CD4-positive, alpha-beta T cell (primary cell): ENCODE measurements at regions not wholly inside any gene's neighbourhood (a gene's known extent, or its start where the extent isn't known, plus 50 kb on each side); places are given as distances from the start of the nearest gene placed in this dataset.

Experiments
- ATAC-seq: fragments of 200-7000 bp; cut with Tn5 transposase; one replicate; pipeline ENCODE4 v1.10.0; 2022; ENCODE audit warnings: mild to moderate bottlenecking; ENCODE audit not compliant: poor library complexity
- CTCF ChIA-PET: fragments of 350-600 bp; sonication (Branson Sonifier 250); formaldehyde crosslinking; loops from one replicate; lab custom pipeline; 2021; ENCODE audit warnings: antibody characterized with exemption, inconsistent platforms; lab: Charles Lee
- POLR2A ChIA-PET: fragments of 350-600 bp; sonication (Branson Sonifier 250); formaldehyde crosslinking; loops from one replicate; lab custom pipeline; 2021; ENCODE audit warnings: antibody characterized with exemption, inconsistent platforms; lab: Charles Lee
- DNase-seq, 14 experiments: peaks; one replicate each; pipeline ENCODE4 v3.0.0-alpha.2; 2013 to 2020; ENCODE audit warnings: mixed read lengths in 2 of 14
- H3K27ac ChIP-seq, 2 donors: one replicate each; pipeline versions ENCODE4 v1.5.1 to v1.7.0; 2013; ENCODE audit warnings: low read length in 2 of 2, low read depth in 1 of 2, mild to moderate bottlenecking in 1 of 2
- H3K27me3 ChIP-seq, 2 experiments: 1 replicate in 1 of 2; 2 replicates in 1 of 2; pipeline versions ENCODE4 v1.6.1 to v1.7.0; 2013; ENCODE audit warnings: low read length in 2 of 2, control low read depth in 1 of 2, mild to moderate bottlenecking in 1 of 2, moderate library complexity in 1 of 2; ENCODE audit not compliant: insufficient read depth in 2 of 2, control insufficient read depth in 1 of 2
- H3K36me3 ChIP-seq: one replicate; pipeline ENCODE4 v1.6.1; 2013; ENCODE audit warnings: low read length, control low read depth; ENCODE audit not compliant: insufficient read depth
- H3K4me1 ChIP-seq: one replicate; pipeline ENCODE4 v1.6.1; 2013; ENCODE audit warnings: low read length, control low read depth; ENCODE audit not compliant: insufficient read depth
- H3K4me3 ChIP-seq: one replicate; pipeline ENCODE4 v1.5.1; 2013; ENCODE audit warnings: mild to moderate bottlenecking, low read length, moderate library complexity
- H3K9me3 ChIP-seq, 2 experiments: 1 replicate in 1 of 2; 2 replicates in 1 of 2; pipeline versions ENCODE4 v1.6.1 to v1.7.0; 2013; ENCODE audit warnings: low read length in 2 of 2, mild to moderate bottlenecking in 2 of 2, control low read depth in 1 of 2, moderate library complexity in 1 of 2; ENCODE audit not compliant: control insufficient read depth in 1 of 2, insufficient read depth in 1 of 2
- H3K27ac Mint-ChIP-seq: one replicate; pipeline ENCODE4 v1.8.0; 2020; ENCODE audit warnings: mixed read lengths
- H3K27me3 Mint-ChIP-seq: one replicate; pipeline ENCODE4 v1.8.0; 2021; ENCODE audit warnings: mixed read lengths
- H3K36me3 Mint-ChIP-seq: one replicate; pipeline ENCODE4 v1.8.0; 2021; ENCODE audit warnings: low read depth, mixed read lengths
- H3K4me1 Mint-ChIP-seq: one replicate; pipeline ENCODE4 v1.8.0; 2021; ENCODE audit warnings: low read depth, mixed read lengths
- H3K4me3 Mint-ChIP-seq: one replicate; pipeline ENCODE4 v1.8.0; 2020; ENCODE audit warnings: mild to moderate bottlenecking, mixed read lengths
- H3K9me3 Mint-ChIP-seq: one replicate; pipeline ENCODE4 v1.8.0; 2020; ENCODE audit warnings: mixed read lengths
- CTCF ChIP-seq: fragments of 200-600 bp; IDR thresholded peaks from one replicate; pipeline ENCODE4 v1.8.0; 2022; ENCODE audit warnings: antibody characterized with exemption, mild to moderate bottlenecking
- intact Hi-C, 2 experiments: fragments of 100-400 bp; cut with DNase I in 1 of 2; cut with micrococcal nuclease in 1 of 2; formaldehyde crosslinking; loops; one replicate each; pipeline versions ENCODE4 v1.15.1 to v1.9.0; 2023 to 2025; cut with DNase I, micrococcal nuclease

GRCh38 chr4:102422843-102423242, 77.6 kb upstream of the SLC39A8 start:
- no peak for TF ChIP-seq CTCF
- intact Hi-C loops = no loop called here
- Histone ChIP-seq H3K4me1 (no peaks in the 10 kb centered on the region), H3K27ac (no peak overlapping the region), H3K27me3 (no peaks in the 10 kb centered on the region), H3K9me3 (no peaks in the 10 kb centered on the region), H3K4me3 (no peak overlapping the region), H3K36me3 (no peaks in the 10 kb centered on the region)
- H3K4me3 Mint-ChIP-seq = no peak overlapping the region
- no peak for DNase-seq
- no peaks in the 10 kb centered on the region for H3K9me3 Mint-ChIP-seq
- no peak for ATAC-seq
- H3K36me3 Mint-ChIP-seq = no peaks in the 10 kb centered on the region
- CTCF ChIA-PET = interaction anchor here (0.6 kb wide), 1 partner anchor 8 kb away, joined by 3 read pairs; no protein-coding TSS in a partner anchor
- peaks cover 7% of the 10 kb centered on the region for H3K4me1 Mint-ChIP-seq
- H3K27me3 Mint-ChIP-seq = no peaks in the 10 kb centered on the region
- no peak overlapping the region for H3K27ac Mint-ChIP-seq
- POLR2A ChIA-PET = interaction anchor here (0.6 kb wide), 1 partner anchor 731 kb away, joined by 3 read pairs; no protein-coding TSS in a partner anchor

GRCh38 chr4:102423375-102423774, 77.8 kb upstream of the NFKB1 start:
- no peak for TF ChIP-seq CTCF
- POLR2A ChIA-PET = interaction anchor here (0.6 kb wide), 1 partner anchor 35 kb away, joined by 3 read pairs; no protein-coding TSS in a partner anchor
- Mint-ChIP-seq H3K4me3 (no peak overlapping the region), H3K27me3 (no peaks in the 10 kb centered on the region), H3K36me3 (no peaks in the 10 kb centered on the region), H3K27ac (no peak overlapping the region), H3K9me3 (no peaks in the 10 kb centered on the region), H3K4me1 (peaks cover 7% of the 10 kb centered on the region)
- no peak overlapping the region for H3K27ac ChIP-seq
- no peak for DNase-seq
- H3K36me3 ChIP-seq = no peaks in the 10 kb centered on the region
- no peak for ATAC-seq
- intact Hi-C loops = no loop called here
- H3K9me3 ChIP-seq = no peaks in the 10 kb centered on the region
- H3K4me1 ChIP-seq = no peaks in the 10 kb centered on the region
- no peaks in the 10 kb centered on the region for H3K27me3 ChIP-seq
- CTCF ChIA-PET = interaction anchor here (0.6 kb wide), 1 partner anchor 8 kb away, joined by 3 read pairs; no protein-coding TSS in a partner anchor
- no peak overlapping the region for H3K4me3 ChIP-seq

GRCh38 chr4:102427371-102427998, 73.7 kb upstream of the NFKB1 start:
- POLR2A ChIA-PET = no interaction called here
- DNase-seq (no peak), ATAC-seq (no peak)
- Histone ChIP-seq H3K4me1 (no peaks in the 10 kb centered on the region), H3K9me3 (no peaks in the 10 kb centered on the region), H3K27ac (no peak overlapping the region), H3K4me3 (no peak overlapping the region), H3K27me3 (no peaks in the 10 kb centered on the region), H3K36me3 (no peaks in the 10 kb centered on the region)
- CTCF ChIA-PET = interaction anchor here (0.6 kb wide), 1 partner anchor 644 kb away, joined by 3 read pairs; no protein-coding TSS in a partner anchor
- Mint-ChIP-seq H3K36me3 (peaks cover 10% of the 10 kb centered on the region), H3K4me3 (no peak overlapping the region), H3K4me1 (peaks cover 13% of the 10 kb centered on the region), H3K27me3 (no peaks in the 10 kb centered on the region), H3K27ac (no peak overlapping the region), H3K9me3 (no peaks in the 10 kb centered on the region)
- no peak for TF ChIP-seq CTCF
- intact Hi-C loops = loop anchor here in 1 of 2 experiments (5.0 kb wide), 2 partner anchors 670 to 770 kb away; partner anchors contain the start of genes BDH2 and CENPE
